DND-41 (cell line): ENCODE measurements at regions not wholly inside any gene's neighbourhood (a gene's known extent, or its start where the extent isn't known, plus 50 kb on each side); places are given as distances from the start of the nearest gene placed in this dataset.

ENCODE experiments used
- ATAC-seq: fragments of 200-7000 bp; cut with Tn5 transposase; 3 replicates; pipeline ENCODE4 v1.9.1; 2021; ENCODE audit warnings: low read depth; ENCODE audit not compliant: insufficient read depth
- DNase-seq: peaks from one replicate; pipeline ENCODE4 v3.0.0-alpha.2; 2020
- H2AFZ ChIP-seq: 2 replicates; pipeline ENCODE4 v1.6.0; 2012; ENCODE audit warnings: low read depth, low read length
- H3K27ac ChIP-seq: 2 replicates; pipeline ENCODE4 v1.5.1; 2012; ENCODE audit warnings: low read length, inconsistent platforms
- H3K27me3 ChIP-seq: fragments of 200-600 bp; sonication (generic); 2 replicates; pipeline ENCODE4 v1.6.0; 2012; ENCODE audit warnings: low read length, mild to moderate bottlenecking, inconsistent platforms; ENCODE audit not compliant: insufficient read depth, poor library complexity
- H3K36me3 ChIP-seq: 2 replicates; pipeline ENCODE4 v1.5.1; 2012; ENCODE audit warnings: low read length, inconsistent platforms; ENCODE audit not compliant: insufficient read depth
- H3K4me1 ChIP-seq: 2 replicates; pipeline ENCODE4 v1.5.1; 2012; ENCODE audit warnings: mild to moderate bottlenecking, low read length; ENCODE audit not compliant: insufficient read depth
- H3K4me2 ChIP-seq: 2 replicates; pipeline ENCODE4 v1.6.0; 2012; ENCODE audit warnings: mild to moderate bottlenecking, moderate library complexity, low read length, inconsistent platforms; ENCODE audit not compliant: insufficient read depth
- H3K4me3 ChIP-seq, 2 experiments: fragments of 200-600 bp in 1 of 2; shearing (Covaris generic) in 1 of 2; 2 replicates each; pipeline ENCODE4 v1.5.1; 2012 to 2016; ENCODE audit warnings: inconsistent platforms in 2 of 2, low read length in 2 of 2, mild to moderate bottlenecking in 2 of 2, low read depth in 1 of 2, moderate library complexity in 1 of 2
- H3K79me2 ChIP-seq: 2 replicates; pipeline ENCODE4 v1.6.0; 2012; ENCODE audit warnings: low read length, inconsistent platforms; ENCODE audit not compliant: insufficient read depth
- H3K9ac ChIP-seq: 2 replicates; pipeline ENCODE4 v1.6.0; 2012; ENCODE audit warnings: low read depth, mild to moderate bottlenecking, inconsistent platforms, low read length, moderate library complexity
- H3K9me3 ChIP-seq: 2 replicates; pipeline ENCODE4 v1.5.1; 2012; ENCODE audit warnings: low read length, moderate library complexity, mild to moderate bottlenecking, inconsistent platforms; ENCODE audit not compliant: insufficient read depth, severe bottlenecking
- H4K20me1 ChIP-seq: 2 replicates; pipeline ENCODE4 v1.6.0; 2012; ENCODE audit warnings: low read length; ENCODE audit not compliant: insufficient read depth
- CTCF ChIP-seq: IDR thresholded peaks from 2 replicates; pipeline ENCODE4 v1.5.1; 2012; ENCODE audit warnings: borderline replicate concordance, low read length, moderate library complexity, mild to moderate bottlenecking; ENCODE audit not compliant: poor library complexity, severe bottlenecking; ENCODE audit errors: extremely low read depth
- EZH2 ChIP-seq: IDR thresholded peaks from 3 replicates; pipeline ENCODE4 v1.6.1; 2012; ENCODE audit warnings: borderline replicate concordance, low read depth, mild to moderate bottlenecking, moderate library complexity, low read length, inconsistent platforms; ENCODE audit not compliant: severe bottlenecking

- Histone ChIP-seq H3K4me1 (no peaks in the 10 kb centered on the region), H4K20me1 (no peaks in the 10 kb centered on the region), H3K4me3 (no peak overlapping the region), H3K9ac (no peak overlapping the region), H3K27ac (no peak overlapping the region), H2AFZ (no peak overlapping the region), H3K4me2 (no peak overlapping the region), H3K79me2 (no peaks in the 10 kb centered on the region), H3K27me3 (peaks cover 7% of the 10 kb centered on the region), H3K9me3 (no peaks in the 10 kb centered on the region), H3K36me3 (no peaks in the 10 kb centered on the region)
- ATAC-seq (no peak), DNase-seq (no peak)
- TF ChIP-seq EZH2 (no peak), CTCF (no peak)
Observed at GRCh38 chr14:103247169-103247606, 86.8 kb upstream of the EIF5 start.

GRCh38 chr14:103250181-103250580 lies 83.9 kb upstream of the EIF5 start:
- Histone ChIP-seq H3K27ac (no peak overlapping the region), H3K27me3 (no peaks in the 10 kb centered on the region)
- TF ChIP-seq CTCF (no peak), EZH2 (no peak)

GRCh38 chr14:103250874-103251273 lies 83.2 kb upstream of the EIF5 start:
- DNase-seq (no peak), ATAC-seq (no peak)
- Histone ChIP-seq H4K20me1 (no peaks in the 10 kb centered on the region), H2AFZ (no peak overlapping the region), H3K27me3 (no peaks in the 10 kb centered on the region), H3K79me2 (no peaks in the 10 kb centered on the region), H3K4me3 (no peak overlapping the region), H3K36me3 (no peaks in the 10 kb centered on the region), H3K4me1 (no peaks in the 10 kb centered on the region), H3K9ac (no peak overlapping the region), H3K27ac (no peak overlapping the region), H3K4me2 (no peak overlapping the region), H3K9me3 (no peaks in the 10 kb centered on the region)
- TF ChIP-seq EZH2 (no peak), CTCF (no peak)

More at GRCh38 chr14:103250181-103250580, 83.9 kb upstream of the EIF5 start:
- H3K4me2 ChIP-seq, result no peak overlapping the region
- no peak overlapping the region for H3K9ac ChIP-seq
- no peak for DNase-seq
- no peaks in the 10 kb centered on the region for H3K4me1 ChIP-seq
- H3K79me2 ChIP-seq, result no peaks in the 10 kb centered on the region
- H3K9me3 ChIP-seq, result no peaks in the 10 kb centered on the region
- H4K20me1 ChIP-seq, result no peaks in the 10 kb centered on the region
- H3K4me3 ChIP-seq, result no peak overlapping the region
- H3K36me3 ChIP-seq, result no peaks in the 10 kb centered on the region
- no peak overlapping the region for H2AFZ ChIP-seq
- ATAC-seq, result no peak

GRCh38 chr14:103255555-103255954 lies 78.5 kb upstream of the EIF5 start:
- no peaks in the 10 kb centered on the region for H3K36me3 ChIP-seq
- H3K4me3 ChIP-seq, result no peak overlapping the region
- DNase-seq (no peak), ATAC-seq (no peak)
- H3K27me3 ChIP-seq, result peaks cover under 1% of the 10 kb centered on the region
- no peak overlapping the region for H3K27ac ChIP-seq
- H3K9me3 ChIP-seq, result no peaks in the 10 kb centered on the region
- no peaks in the 10 kb centered on the region for H3K4me1 ChIP-seq
- no peak overlapping the region for H3K4me2 ChIP-seq
- no peak overlapping the region for H2AFZ ChIP-seq
- no peaks in the 10 kb centered on the region for H4K20me1 ChIP-seq
- H3K79me2 ChIP-seq, result no peaks in the 10 kb centered on the region
- H3K9ac ChIP-seq, result no peak overlapping the region
- TF ChIP-seq EZH2, result no peak
- TF ChIP-seq CTCF, result no peak
